Activated CD8-positive, alpha-beta memory T cell treated with anti-CD3 and anti-CD28 coated beads for 36 hours (primary cell): ENCODE measurements at regions not wholly inside any gene's neighbourhood (a gene's known extent, or its start where the extent isn't known, plus 50 kb on each side); places are given as distances from the start of the nearest gene placed in this dataset.

Source experiments
- CTCF ChIA-PET: fragments of 350-600 bp; sonication (Branson Sonifier 250); formaldehyde crosslinking; loops from one replicate; lab custom pipeline; 2021; ENCODE audit warnings: antibody characterized with exemption; lab: Charles Lee
- POLR2A ChIA-PET: fragments of 350-600 bp; sonication (Branson Sonifier 250); formaldehyde crosslinking; loops from one replicate; lab custom pipeline; 2021; ENCODE audit warnings: antibody characterized with exemption; lab: Charles Lee

DNA sequence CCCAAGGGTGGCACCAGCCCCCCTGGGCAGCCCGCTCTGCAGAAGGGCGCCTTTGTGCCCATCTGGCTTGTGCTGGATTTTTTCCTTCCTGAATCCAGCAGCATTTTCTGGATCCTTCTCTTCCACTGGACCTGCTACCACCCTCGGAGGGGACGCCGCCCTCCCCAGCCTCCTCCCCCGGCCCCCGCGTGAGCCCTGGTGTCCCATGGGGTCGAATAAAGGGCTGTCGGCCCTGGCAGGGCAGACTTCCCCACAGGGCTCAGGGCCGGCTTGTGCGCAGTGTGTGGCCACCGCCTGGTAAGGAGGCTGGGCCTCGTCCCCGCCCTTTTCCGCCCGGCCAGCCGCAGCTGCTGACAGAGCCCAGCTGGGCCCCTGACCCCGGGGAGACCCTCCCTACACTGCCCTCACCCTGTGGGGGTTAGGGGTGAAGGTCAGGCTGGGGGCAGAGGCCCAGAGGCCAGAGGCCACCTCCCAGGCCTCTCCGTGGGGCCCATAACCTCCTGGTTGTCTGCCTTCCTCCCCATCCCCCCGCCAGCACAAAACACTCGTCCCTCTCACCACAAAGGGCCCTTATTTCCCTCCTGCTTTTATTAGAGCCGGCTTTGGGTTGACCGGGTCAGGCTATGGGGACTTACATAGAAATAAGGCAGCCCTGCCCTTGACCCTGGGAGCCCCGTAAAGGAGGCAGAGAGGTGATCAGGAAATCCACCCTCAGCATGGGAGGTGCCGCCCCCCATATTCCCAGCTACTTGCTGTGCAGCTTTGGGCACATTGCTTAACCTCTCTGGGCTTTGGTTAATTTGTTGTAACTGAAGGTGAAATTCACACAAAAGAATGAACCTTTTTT is 179.3 kb upstream of the CIBAR2 start:
- ChIA-PET POLR2A (no interaction called here), CTCF (interaction anchor here (0.7 kb wide), 1 partner anchor 39 kb away, joined by 3 read pairs; no protein-coding TSS in a partner anchor)

DNA sequence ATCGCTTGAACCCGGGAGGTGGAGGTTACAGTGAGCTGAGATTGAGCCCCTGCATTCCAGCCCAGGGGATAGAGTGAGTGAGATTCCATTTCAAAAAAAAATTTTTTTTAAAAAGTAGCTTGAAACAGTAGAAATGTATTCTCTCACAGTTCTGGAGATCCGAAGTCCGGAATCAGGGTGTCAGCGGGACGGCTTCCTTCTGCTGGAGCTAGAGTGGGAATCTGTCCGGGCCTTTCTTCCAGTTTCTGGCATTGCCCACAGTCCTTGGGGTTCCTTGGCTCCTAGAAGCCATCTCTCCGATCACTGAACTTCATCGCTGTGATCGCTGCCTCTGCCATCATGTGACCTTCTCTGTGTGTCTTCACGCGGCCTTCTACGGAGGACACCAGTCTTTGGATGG is 181.2 kb upstream of the CIBAR2 start:
- ChIA-PET CTCF (no interaction called here), POLR2A (no interaction called here)

DNA sequence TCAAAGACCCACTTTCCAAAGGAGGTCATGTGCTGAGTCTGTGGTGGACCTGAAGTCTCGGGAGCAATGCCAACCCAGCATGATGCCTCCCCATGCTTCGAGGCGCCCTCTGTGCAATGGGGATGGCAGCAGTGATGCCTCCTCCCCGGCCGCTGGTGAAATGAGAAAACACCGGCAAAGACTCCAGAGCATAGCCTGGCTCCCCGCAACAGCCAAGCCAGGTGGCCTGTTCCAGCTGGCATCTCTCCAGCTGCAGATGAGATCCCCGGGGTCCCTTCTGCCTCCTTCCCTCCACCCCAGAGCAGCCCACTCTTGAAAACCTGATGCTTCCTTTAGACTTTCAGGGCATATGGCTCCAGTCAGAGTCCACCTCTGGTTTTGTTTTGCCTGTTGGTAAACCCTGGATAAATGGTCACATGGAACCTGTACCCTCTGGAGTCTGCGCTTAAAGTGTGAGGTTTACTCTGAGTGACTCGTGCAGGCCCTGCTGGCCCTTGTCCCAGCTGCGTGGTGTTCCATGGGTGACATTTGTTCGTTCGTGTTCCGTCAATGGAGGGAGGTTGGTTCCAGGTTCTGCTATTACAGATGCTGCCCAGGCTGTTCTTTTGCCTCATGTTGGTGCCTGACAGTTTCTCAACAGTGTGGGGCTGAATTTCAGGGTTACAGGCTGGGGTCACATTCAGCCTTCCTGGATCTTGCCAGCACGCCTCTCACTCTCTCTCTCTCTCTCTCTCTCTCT is 181.8 kb upstream of the CIBAR2 start:
- ChIA-PET CTCF (no interaction called here), POLR2A (no interaction called here)

DNA sequence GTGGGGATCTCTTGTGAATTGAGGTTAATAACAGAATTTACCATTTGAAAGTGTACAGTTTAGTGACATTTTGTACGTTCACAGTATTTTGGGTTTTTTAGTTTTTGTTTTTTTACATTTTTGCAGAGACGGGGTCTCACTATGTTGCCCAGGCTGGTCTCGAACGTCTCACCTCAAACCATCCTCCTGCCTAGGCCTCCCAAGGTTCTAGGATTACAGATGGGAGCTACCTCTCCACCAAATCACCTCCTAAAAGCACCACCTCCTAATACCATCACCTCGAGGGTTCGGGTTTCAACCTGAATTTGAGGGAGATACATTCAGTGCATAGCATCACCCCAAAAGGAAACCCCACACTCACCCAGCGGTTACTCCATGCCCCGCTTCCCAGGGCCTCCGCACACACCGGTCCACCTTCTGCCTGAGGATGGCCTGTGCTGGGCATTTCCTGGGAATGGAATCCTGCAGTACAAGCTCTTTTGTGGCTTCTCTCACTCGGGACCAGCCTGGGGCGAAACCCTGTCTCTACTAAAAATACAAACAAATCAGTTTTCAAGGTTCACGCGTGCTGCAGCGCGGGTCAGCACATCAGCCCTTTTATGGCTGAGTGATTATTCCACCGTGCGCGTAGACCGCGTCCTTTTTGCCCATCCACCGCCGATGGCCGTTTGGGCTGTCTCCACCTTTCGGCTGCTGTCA is 182.7 kb upstream of the CIBAR2 start:
- POLR2A ChIA-PET: no interaction called here

DNA sequence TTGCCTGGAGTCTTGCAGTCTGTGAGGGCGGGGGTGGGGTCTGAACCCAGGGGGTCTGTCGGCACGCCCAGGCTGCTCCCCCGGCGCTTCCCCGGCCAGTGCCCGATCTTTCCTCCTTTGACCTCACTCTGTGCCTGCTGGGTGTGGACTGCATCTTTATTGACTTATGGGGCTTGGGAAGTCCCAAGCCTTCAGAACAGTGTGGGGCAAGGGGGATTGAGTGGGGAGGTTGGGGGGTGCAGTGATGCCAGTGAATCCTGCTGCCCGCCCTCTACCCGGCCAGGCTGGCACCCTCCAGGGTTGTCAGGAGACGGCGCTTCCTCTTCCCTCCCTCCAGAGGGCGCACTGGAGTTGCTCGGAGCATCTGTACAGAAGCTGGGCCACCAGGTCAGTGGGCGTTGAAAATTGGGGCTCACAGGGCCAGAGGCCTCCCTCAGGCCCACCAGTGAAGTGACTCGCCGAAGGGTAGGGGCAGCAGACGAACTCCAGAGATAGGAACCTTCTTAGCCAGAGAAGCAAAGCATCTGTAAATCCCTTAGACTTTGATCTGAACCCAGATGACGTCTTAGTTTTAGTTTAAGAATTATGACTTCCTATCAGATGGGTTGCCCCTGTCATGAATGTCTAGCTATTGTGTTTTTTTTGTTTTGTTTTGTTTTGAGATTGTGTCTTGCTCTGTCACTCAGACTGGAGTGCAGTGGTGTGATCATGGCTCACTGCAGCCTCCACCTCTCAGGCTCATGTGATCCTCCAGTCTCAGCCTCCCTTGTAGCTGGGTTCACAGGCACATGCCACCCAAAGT is 184.8 kb upstream of the CIBAR2 start:
- ChIA-PET POLR2A (no interaction called here), CTCF (interaction anchor here (0.6 to 1.2 kb wide), 3 partner anchors 22 to 319 kb away, joined by 3 read pairs; no protein-coding TSS in a partner anchor)

More for the DNA sequence above, 182.7 kb upstream of the CIBAR2 start:
- CTCF ChIA-PET: no interaction called here

DNA sequence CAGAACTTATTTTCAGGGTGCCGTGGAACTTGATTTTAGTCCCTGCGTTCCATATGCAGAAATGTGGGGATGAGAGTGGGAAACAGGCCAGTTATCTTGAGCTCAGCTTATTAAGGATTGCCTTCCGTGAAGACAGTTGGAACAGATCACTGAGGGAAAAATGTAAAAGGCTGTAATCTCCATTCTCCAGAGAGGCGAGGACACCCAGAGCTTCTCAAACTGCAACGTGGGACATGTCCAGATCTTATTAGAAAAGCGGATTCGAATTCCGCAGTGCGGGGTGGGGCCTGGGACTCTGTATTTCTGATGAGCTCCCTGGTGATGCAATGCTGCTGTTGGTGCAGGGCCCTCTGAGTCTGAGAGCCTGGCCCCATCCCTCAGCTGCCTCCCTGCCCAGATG is 185.6 kb upstream of the CIBAR2 start:
- ChIA-PET CTCF (interaction anchor here (1.1 to 1.2 kb wide), 2 partner anchors 22 to 318 kb away, joined by 3 read pairs; no protein-coding TSS in a partner anchor), POLR2A (no interaction called here)

DNA sequence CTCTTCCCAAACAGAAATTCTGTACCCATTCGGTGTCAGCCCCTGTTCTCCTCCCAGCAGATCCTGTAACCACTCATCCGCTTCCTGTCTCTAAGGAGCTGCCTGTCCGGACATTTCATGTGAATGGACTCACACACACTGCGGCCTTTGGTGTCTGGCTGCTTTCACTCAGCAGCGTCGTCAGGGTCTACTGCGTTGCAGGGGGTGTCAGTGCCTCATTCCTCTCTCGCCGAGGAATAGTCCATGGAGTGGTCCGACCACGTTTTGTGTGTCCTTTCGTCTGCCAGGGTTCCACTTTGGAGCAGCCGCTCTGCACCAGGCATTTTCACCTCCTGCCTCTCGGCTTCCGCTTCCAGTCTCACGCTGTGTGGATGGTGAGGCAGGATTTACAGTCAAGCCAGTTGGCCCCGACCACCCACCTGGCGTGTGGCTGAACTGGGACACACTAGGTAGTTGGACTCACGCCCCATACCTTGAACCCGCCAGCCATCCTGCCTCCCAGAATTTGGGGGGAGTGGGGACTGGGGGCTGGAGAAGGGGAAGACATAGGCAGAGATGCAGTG is 188.2 kb upstream of the CIBAR2 start:
- CTCF ChIA-PET: no interaction called here
- POLR2A ChIA-PET: no interaction called here

DNA sequence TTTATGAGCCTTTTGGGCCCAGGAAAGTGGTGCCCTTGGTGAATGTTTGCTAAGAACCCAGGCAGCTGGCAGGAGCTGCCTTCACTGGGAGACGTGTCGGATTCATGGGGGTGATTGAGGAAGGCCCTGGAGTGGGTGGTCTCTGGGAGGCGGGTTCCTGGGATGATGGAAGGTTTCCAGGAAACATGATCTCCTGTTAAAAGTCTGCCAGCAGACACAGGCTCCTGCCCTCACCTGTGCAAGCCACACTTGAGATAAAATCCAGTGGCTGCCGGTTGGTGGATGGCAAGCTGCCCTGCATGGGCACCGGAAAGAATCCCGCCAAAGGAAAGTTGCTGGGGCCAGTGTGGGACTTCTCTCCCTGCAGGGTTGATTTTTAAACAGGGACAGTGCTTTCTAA is 189.0 kb upstream of the CIBAR2 start:
- CTCF ChIA-PET: no interaction called here
- POLR2A ChIA-PET: no interaction called here

DNA sequence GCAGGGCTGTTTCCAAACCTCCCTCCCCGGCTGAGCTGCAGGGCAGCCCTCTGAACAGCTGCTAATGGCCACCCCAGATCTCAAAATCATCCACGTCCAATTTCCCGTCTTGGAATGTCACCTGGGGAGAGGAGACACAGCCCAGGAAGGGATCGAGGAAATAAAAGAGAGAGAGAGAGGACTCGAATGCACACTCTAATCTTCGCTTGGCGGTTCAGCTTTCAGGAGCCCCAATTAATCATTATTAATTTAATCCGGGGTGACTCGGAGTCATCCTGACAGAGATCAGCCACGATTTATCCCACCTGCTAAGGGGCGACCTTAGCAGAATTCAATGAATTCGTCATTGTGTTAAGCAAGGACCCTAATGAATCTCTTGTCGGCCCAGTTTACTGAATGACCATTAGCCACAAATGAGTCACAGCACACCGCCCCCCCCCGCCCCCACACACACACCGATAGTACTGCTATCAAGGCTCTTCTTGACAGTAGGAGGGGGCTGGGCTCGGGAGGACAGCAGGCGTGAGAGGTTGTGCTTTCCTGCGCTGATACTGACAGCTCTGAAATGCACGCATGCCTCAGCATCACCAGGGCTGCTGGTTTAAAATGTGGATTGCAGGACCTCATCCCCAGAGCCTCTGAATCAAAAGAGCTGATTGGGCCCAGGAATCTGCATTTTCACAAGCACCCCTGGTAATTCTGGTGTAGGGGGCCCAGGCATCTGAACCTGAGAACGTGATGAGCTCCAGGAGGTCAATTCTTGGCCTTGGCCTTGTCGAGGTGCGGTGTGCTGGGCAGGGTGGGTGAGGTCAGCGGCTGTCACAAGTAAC is 190.0 kb upstream of the CIBAR2 start:
- POLR2A ChIA-PET: no interaction called here

DNA sequence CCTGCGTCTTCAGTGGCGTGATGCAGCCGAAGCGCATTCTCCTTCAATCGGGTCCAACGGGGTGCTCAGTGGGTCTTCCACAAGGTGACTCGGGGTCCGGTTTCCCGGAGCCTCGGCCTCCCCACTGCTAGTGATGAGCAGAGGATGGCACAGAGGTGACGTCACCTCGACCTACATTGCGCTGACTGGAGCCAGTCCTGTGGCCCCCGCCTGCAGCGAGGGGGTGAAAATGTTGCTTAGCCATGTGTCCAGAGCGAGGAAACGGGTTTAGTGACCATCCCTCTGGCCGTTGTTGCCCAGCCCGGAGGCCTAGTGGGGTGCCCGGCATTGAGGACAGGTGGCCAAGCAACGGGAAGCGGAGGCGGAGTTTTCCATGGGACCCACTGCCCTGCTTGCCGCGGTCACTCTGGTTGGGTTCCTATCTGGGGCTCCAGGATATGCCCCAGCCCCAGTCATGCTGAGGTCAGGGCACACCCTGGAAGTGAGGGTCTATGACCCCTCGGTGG is 190.6 kb upstream of the CIBAR2 start:
- CTCF ChIA-PET: no interaction called here

More for the DNA sequence above, 190.0 kb upstream of the CIBAR2 start:
- CTCF ChIA-PET: interaction anchor here (0.7 kb wide), 1 partner anchor 22 kb away, joined by 3 read pairs; no protein-coding TSS in a partner anchor

DNA sequence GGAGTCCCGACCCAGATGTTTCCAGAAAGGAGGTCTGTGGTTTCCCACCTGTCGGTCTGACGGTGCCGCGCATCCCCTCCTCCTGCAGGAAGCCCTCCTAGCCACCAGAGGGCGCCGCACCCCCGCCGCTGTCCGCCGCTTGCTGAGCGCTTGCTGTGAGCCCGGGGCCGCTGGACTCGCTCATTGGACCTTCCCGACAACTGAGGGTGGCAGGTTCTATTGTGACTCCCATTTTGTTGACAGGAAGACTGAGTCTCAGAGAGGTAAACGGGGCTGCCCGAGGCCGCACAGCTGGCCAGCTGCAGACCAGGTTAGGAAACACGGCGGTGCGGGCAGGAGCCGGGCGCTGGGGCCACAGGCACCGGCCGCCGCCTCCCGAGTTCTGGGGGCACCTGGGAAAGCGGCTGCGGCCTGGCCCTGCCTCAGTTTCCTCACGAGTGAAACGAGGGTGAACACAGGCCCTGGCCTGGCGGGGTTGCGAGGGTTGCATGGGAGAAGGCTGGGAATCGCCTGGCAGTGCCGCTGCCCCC is 191.1 kb upstream of the CIBAR2 start:
- CTCF ChIA-PET: no interaction called here
- POLR2A ChIA-PET: no interaction called here

More for the DNA sequence above, 190.6 kb upstream of the CIBAR2 start:
- POLR2A ChIA-PET: no interaction called here

DNA sequence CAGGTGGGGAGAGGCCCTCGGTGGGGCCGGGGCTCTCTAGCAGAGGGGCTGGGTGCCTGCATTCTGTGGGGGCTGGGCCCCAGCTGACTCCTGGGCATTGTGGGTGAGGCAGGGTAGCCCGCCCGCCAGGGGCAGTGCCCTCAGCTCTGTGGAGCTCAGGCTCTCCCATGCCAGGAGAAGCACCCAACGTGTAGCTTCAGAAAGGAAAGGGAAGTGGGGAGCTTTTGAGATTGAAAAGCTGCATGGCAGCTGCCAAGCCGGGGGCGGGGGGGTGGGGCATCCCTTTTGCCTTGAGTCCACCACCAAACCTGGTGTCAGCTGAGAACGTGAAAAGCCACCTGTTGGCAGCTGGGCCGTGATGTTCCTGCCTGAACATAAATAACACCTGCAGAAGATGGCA is 192.1 kb upstream of the CIBAR2 start:
- POLR2A ChIA-PET: no interaction called here
- CTCF ChIA-PET: interaction anchor here (0.6 kb wide), 1 partner anchor 539 kb away, joined by 3 read pairs; no protein-coding TSS in a partner anchor

DNA sequence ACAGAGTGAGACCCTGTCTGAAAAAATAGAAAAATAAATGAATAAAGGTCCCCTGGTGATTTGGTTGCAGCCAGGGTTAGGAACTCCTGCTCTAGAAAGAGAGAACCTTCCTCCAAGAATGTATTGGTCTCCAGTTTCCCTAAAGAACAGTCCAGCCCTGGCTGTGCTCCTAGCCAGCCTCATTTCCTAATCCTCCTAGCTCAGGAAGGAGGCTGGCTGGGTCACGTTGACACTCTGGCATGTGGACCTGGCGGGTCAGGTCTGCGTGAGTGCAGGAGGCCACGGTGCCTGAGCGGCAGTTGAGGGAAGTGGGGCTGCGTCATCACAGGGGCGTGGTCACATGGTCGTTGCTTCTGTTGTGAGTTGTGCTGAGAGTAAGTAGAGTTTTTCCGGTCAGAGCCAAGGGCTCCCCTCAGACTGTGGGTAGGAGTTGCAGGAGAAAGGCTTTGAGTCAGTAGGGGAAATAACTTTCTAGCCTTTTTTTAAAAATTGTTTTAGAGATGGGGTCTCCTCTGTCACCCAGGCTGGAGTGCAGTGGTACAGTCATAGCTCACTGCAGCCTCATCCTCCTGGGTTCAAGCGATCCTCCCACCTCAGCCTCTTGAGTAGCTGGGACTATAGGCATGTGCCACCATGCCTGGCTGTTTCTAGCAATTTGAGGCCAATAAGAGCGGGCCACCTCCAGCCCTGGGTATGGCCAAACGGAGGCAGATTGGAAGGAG is 194.0 kb upstream of the CIBAR2 start:
- CTCF ChIA-PET: interaction anchor here (1.4 kb wide), 1 partner anchor 191 kb away, joined by 6 read pairs; no protein-coding TSS in a partner anchor
- POLR2A ChIA-PET: no interaction called here

DNA sequence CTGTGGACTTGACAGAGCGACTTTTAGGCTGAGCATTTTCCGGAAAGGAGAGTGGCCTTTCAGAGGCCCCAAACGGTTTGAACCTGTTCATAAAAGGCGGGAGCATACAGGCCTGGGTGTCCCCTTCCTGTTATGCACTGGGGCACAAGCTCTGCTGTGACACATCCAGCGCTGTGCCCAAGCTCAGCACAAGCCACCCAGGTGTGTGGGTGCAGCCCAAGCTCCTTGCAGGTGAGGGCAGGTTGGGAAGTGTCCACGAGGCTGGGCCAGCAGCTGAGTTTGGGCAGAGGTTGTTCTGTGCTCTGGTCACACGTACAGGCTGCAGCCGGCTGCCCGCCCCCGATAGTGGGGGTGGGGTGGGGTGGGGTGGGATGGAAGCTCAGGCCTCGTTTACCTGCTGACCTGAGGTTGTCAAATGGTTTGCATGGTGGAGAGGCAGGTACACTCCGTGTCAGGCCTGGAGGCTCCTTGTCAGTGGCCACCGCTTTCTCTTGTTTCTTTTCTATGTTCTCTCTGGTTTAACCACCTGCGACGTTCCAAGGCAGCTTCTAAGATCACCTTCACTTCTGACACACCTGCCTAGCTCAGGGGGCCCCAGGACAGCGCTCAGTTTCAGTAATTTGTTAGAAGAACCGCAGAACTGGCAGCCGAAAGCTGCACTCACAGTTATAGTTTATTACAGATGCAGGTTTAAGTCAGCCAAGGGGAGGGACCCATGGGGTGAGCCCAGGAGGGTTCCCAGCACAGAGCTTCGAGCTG is 194.7 kb upstream of the CIBAR2 start:
- POLR2A ChIA-PET: no interaction called here

DNA sequence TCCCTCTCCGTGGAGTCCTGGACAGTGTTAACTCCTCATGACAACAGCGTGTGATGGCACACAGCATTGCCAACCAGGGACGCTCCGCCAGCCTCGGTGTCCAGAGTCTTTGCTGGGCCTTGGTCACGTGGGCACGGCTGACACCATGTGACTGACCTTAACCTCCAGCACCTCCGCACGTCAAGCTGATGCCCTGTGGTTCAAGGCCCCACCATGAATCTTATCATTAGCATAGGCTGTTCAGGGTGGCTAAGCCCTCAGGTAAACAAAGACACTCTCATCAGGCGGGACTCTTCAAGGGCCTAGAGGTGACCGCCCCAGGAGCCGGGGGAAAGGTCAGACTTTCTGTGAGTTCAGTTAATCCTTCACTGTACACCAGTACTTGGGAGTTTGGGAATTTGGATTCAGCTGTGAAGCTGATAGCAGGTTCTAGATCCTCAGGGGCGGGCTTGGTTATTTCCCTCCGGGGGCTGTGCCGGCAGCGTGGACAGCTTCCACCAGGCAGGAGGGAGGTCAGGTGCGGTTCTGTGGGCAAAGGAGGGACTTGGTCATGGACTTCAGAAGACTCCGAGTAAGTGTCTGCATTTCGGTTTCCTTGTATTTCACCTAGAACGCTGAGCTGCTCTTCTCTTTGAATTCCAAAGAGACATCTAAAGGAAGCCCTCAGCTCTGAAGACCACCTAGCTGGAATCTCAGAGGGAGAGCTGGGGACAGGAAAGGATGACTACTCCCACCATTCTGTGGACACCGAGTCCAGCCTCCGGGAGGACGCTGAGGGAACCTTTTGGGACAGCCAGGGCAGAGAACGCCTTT is 195.5 kb upstream of the CIBAR2 start:
- CTCF ChIA-PET: no interaction called here
- POLR2A ChIA-PET: no interaction called here

More for the DNA sequence above, 194.7 kb upstream of the CIBAR2 start:
- CTCF ChIA-PET: interaction anchor here (1.4 kb wide), 1 partner anchor 192 kb away, joined by 6 read pairs; no protein-coding TSS in a partner anchor
